Panc1 (cell line): ENCODE measurements at regions not wholly inside any gene's neighbourhood (a gene's known extent, or its start where the extent isn't known, plus 50 kb on each side); places are given as distances from the start of the nearest gene placed in this dataset.

ENCODE experiments used
- POLR2AphosphoS5 ChIP-seq: IDR thresholded peaks from 2 replicates; pipeline ENCODE4 v1.6.1; 2012; ENCODE audit warnings: mild to moderate bottlenecking, low read depth, low read length, moderate library complexity
- TF ChIP-seq, protein P1 (sequence below): fragments of 450-650 bp; IDR thresholded peaks from 2 replicates; pipeline ENCODE4 v1.5.1; 2017; ENCODE audit warnings: mild to moderate bottlenecking

GRCh38 chr10:44818041-44818649 lies 93.0 kb upstream of the TMEM72 start:
- TF ChIP-seq, protein P1, sequence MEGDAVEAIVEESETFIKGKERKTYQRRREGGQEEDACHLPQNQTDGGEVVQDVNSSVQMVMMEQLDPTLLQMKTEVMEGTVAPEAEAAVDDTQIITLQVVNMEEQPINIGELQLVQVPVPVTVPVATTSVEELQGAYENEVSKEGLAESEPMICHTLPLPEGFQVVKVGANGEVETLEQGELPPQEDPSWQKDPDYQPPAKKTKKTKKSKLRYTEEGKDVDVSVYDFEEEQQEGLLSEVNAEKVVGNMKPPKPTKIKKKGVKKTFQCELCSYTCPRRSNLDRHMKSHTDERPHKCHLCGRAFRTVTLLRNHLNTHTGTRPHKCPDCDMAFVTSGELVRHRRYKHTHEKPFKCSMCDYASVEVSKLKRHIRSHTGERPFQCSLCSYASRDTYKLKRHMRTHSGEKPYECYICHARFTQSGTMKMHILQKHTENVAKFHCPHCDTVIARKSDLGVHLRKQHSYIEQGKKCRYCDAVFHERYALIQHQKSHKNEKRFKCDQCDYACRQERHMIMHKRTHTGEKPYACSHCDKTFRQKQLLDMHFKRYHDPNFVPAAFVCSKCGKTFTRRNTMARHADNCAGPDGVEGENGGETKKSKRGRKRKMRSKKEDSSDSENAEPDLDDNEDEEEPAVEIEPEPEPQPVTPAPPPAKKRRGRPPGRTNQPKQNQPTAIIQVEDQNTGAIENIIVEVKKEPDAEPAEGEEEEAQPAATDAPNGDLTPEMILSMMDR: no peak
- no peak for TF ChIP-seq POLR2AphosphoS5
